ENCODE measurements at regions not wholly inside any gene's neighbourhood (a gene's known extent, or its start where the extent isn't known, plus 50 kb on each side); places are given as distances from the start of the nearest gene placed in this dataset.

GRCh38 chr11:103649401-103649895 lies 387.0 kb upstream of the DDI1 start:
- TF ChIP-seq CTCF (conservative IDR thresholded peaks at IDR 0.05; ENCODE audit: low read depth, low read length), result no peak
- TF ChIP-seq EZH2 (IDR thresholded peaks at IDR 0.05; ENCODE audit: low read length, unreplicated experiment), result no peak
- TF ChIP-seq EZH2phosphoT487 (IDR thresholded peaks at IDR 0.05; ENCODE audit: borderline replicate concordance, low read length), result no peak
